DOHH2 (cell line): ENCODE measurements at regions not wholly inside any gene's neighbourhood (a gene's known extent, or its start where the extent isn't known, plus 50 kb on each side); places are given as distances from the start of the nearest gene placed in this dataset.

Source experiments
- H3F3A ChIP-seq: fragments of 200-600 bp; sonication (generic), shearing (Covaris generic); 2 replicates; pipeline ENCODE4 v1.6.0; 2016; ENCODE audit warnings: antibody characterized with exemption, mild to moderate bottlenecking; ENCODE audit not compliant: control insufficient read depth, insufficient read depth
- H3K27ac ChIP-seq: fragments of 200-600 bp; sonication (generic); 2 replicates; pipeline ENCODE4 v1.5.1; 2014; ENCODE audit warnings: low read depth, mild to moderate bottlenecking, low read length, moderate library complexity
- H3K27me3 ChIP-seq: fragments of 200-600 bp; sonication (generic); 2 replicates; pipeline ENCODE4 v1.6.1; 2014; ENCODE audit warnings: mild to moderate bottlenecking, low read length, mixed read lengths; ENCODE audit not compliant: control insufficient read depth
- H3K36me3 ChIP-seq: fragments of 200-600 bp; sonication (generic); 2 replicates; pipeline ENCODE4 v1.6.1; 2014; ENCODE audit warnings: mild to moderate bottlenecking, low read length, moderate library complexity, mixed read lengths; ENCODE audit not compliant: control insufficient read depth
- H3K4me1 ChIP-seq: fragments of 200-600 bp; sonication (generic); 2 replicates; pipeline ENCODE4 v1.6.1; 2014; ENCODE audit warnings: mild to moderate bottlenecking, low read length, mixed read lengths; ENCODE audit not compliant: control insufficient read depth
- H3K4me2 ChIP-seq: fragments of 200-600 bp; sonication (generic); 2 replicates; pipeline ENCODE4 v1.6.0; 2014; ENCODE audit warnings: mild to moderate bottlenecking, low read length, moderate library complexity
- H3K4me3 ChIP-seq: fragments of 200-600 bp; sonication (generic); 2 replicates; pipeline ENCODE4 v1.5.1; 2014; ENCODE audit warnings: mild to moderate bottlenecking, low read length, mixed read lengths
- H3K79me2 ChIP-seq: fragments of 200-600 bp; sonication (generic); 2 replicates; pipeline ENCODE4 v1.6.1; 2014; ENCODE audit warnings: mild to moderate bottlenecking, low read length, mixed read lengths; ENCODE audit not compliant: control insufficient read depth
- H3K9me2 ChIP-seq: fragments of 200-600 bp; sonication (generic); replicated peaks from 2 replicates; pipeline ENCODE4 v1.6.1; 2014; ENCODE audit warnings: mild to moderate bottlenecking, low read length, mixed read lengths; ENCODE audit not compliant: control insufficient read depth
- H3K9me3 ChIP-seq: fragments of 200-600 bp; sonication (generic); 2 replicates; pipeline ENCODE4 v1.6.1; 2014; ENCODE audit warnings: antibody characterized with exemption, low read length, mixed read lengths; ENCODE audit not compliant: control insufficient read depth, insufficient read depth
- H4K20me1 ChIP-seq: fragments of 200-600 bp; sonication (generic); 2 replicates; pipeline ENCODE4 v1.6.0; 2014; ENCODE audit warnings: low read depth, mild to moderate bottlenecking, antibody characterized with exemption, low read length, moderate library complexity; ENCODE audit not compliant: control insufficient read depth, insufficient read depth
- EZH2phosphoT487 ChIP-seq: fragments of 200-600 bp; sonication (generic); IDR thresholded peaks from 2 replicates; pipeline ENCODE4 v1.6.1; 2017; ENCODE audit warnings: borderline replicate concordance, mild to moderate bottlenecking, antibody characterized with exemption, low read length, moderate library complexity, mixed read lengths
- TF ChIP-seq, protein P1 (sequence below): fragments of 200-600 bp; sonication (generic); IDR thresholded peaks from one replicate; pipeline ENCODE4 v1.5.1; 2014; ENCODE audit warnings: antibody characterized with exemption, mild to moderate bottlenecking, low read depth, low read length; ENCODE audit not compliant: poor library complexity, severe bottlenecking

DNA sequence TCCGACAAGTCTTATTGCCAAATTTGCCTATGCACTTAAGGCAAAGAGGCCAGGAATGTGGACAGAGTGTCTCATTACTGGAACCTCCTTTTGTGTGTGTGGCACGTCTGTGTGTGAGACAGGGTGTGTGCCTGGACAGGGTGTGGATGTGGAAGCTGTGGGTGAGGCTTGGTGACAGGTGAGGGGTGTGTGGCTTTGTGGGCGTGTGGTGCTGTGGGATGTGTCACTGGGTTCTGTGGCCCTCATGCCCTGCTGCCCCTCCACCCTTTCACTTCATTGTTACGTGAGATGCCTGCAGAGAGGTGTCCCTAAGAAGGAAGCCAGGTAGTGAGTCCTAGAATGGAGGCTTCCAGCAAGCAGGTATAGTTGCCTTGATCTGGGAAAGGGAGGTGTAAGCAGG is 244.0 kb upstream of the CHRNA7 start:
- Histone ChIP-seq H3K27me3 (peaks cover 5% of the 10 kb centered on the region; the same call in 1 of the 2 replicates), H3K4me1 (no peaks in the 10 kb centered on the region), H3F3A (no peaks in the 10 kb centered on the region), H3K9me2 (no peaks in the 10 kb centered on the region), H3K36me3 (no peaks in the 10 kb centered on the region), H3K9me3 (no peaks in the 10 kb centered on the region), H3K79me2 (no peaks in the 10 kb centered on the region), H3K4me2 (no peak overlapping the region), H3K4me3 (no peak overlapping the region), H3K27ac (no peak overlapping the region), H4K20me1 (no peaks in the 10 kb centered on the region)
- TF ChIP-seq, protein P1, sequence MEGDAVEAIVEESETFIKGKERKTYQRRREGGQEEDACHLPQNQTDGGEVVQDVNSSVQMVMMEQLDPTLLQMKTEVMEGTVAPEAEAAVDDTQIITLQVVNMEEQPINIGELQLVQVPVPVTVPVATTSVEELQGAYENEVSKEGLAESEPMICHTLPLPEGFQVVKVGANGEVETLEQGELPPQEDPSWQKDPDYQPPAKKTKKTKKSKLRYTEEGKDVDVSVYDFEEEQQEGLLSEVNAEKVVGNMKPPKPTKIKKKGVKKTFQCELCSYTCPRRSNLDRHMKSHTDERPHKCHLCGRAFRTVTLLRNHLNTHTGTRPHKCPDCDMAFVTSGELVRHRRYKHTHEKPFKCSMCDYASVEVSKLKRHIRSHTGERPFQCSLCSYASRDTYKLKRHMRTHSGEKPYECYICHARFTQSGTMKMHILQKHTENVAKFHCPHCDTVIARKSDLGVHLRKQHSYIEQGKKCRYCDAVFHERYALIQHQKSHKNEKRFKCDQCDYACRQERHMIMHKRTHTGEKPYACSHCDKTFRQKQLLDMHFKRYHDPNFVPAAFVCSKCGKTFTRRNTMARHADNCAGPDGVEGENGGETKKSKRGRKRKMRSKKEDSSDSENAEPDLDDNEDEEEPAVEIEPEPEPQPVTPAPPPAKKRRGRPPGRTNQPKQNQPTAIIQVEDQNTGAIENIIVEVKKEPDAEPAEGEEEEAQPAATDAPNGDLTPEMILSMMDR = no peak
- TF ChIP-seq EZH2phosphoT487 = no peak

DNA sequence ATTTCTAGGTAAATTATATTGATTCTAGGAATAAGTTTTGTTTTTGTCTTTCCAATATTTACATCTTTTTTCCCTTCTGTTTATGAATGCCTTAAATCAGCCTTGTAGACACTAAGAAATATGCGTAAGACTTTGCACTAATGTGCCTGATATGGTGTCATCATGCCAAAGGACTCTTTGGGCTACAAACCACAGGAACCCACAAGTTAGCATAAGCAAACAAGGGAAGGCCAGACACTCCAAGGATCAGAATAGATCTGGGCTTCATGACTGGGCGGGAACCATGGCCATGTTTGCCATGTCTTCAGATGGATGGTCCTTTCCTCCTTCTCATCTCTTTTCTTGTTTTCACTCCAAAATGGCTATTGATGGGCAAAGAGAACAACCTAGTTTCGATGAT is 242.2 kb upstream of the CHRNA7 start:
- no peak overlapping the region for H3K4me2 ChIP-seq
- no peaks in the 10 kb centered on the region for H3F3A ChIP-seq
- no peaks in the 10 kb centered on the region for H3K79me2 ChIP-seq
- H3K27ac ChIP-seq = no peak overlapping the region
- H3K9me2 ChIP-seq = no peaks in the 10 kb centered on the region
- no peak overlapping the region for H3K4me3 ChIP-seq
- no peaks in the 10 kb centered on the region for H3K4me1 ChIP-seq
- H4K20me1 ChIP-seq = no peaks in the 10 kb centered on the region
- H3K27me3 ChIP-seq = 0 out of 2 replicates have a peak, but pooled peaks cover 3% of the 10 kb centered on the region
- H3K36me3 ChIP-seq = no peaks in the 10 kb centered on the region
- no peaks in the 10 kb centered on the region for H3K9me3 ChIP-seq
- TF ChIP-seq EZH2phosphoT487 = no peak
- TF ChIP-seq, protein P1 = no peak

DNA sequence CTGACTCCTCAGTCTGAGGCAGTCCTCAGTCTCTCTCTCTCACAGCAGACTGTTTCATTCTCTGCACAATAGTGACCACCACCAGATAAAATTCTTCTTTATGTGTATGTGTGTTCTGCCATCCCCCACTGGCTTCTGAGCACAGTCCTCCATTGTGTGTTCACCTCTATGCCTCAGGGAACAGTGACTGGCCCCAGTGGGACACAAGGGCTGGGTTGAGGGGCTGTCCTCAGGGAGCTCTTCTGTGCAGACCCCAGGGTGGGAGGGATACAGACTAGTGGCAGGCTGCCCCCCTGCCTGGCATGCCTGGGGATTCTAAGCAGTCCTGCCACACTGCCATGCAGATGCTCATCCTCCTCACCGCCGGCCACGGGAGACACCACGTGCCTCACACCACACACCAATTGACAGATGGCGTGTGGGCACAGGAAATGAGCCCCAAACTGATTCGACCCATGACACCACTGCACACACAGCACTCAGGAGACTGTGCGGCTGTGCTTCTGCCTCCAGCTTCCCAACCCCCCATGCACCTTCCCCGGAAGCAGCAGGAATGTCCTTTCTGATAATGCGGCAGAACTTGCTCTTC is 237.6 kb upstream of the CHRNA7 start:
- Histone ChIP-seq H3K9me2 (no peaks in the 10 kb centered on the region), H3K27ac (no peak overlapping the region), H3K36me3 (no peaks in the 10 kb centered on the region), H3K27me3 (no peaks in the 10 kb centered on the region), H3K4me3 (no peak overlapping the region), H4K20me1 (no peaks in the 10 kb centered on the region), H3F3A (no peaks in the 10 kb centered on the region), H3K4me2 (no peak overlapping the region), H3K9me3 (no peaks in the 10 kb centered on the region), H3K4me1 (no peaks in the 10 kb centered on the region), H3K79me2 (no peaks in the 10 kb centered on the region)
- no peak for TF ChIP-seq EZH2phosphoT487
- TF ChIP-seq, protein P1 = no peak
